GM12878 (cell line): ENCODE measurements at regions not wholly inside any gene's neighbourhood (a gene's known extent, or its start where the extent isn't known, plus 50 kb on each side); places are given as distances from the start of the nearest gene placed in this dataset.

Source experiments
- ATAC-seq: fragments of 200-7000 bp; cut with Tn5 transposase; 3 replicates; pipeline ENCODE4 v1.9.1; 2020; ENCODE audit warnings: mild to moderate bottlenecking, moderate library complexity
- BruUV-seq: library from RNA; stranded (reverse); fragments of 400-500 nt; replicated peaks from 2 replicates; lab custom pipeline; 2021; lab: Mats Ljungman, UMichigan
- CTCF ChIA-PET: fragments of 300-600 bp; sonication (Branson Sonifier 250); formaldehyde crosslinking; extraction: SDS; loops from one replicate; lab custom pipeline; 2021; ENCODE audit warnings: inconsistent platforms; lab: Yijun Ruan, JAX
- POLR2A ChIA-PET: fragments of 350-600 bp; formaldehyde crosslinking; extraction: SDS; loops from one replicate; lab custom pipeline; 2021; ENCODE audit warnings: inconsistent platforms; lab: Charles Lee
- RAD21 ChIA-PET: fragments of 300-600 bp; sonication (Branson Sonifier 250); formaldehyde crosslinking; loops from one replicate; lab custom pipeline; 2023; ENCODE audit warnings: antibody characterized with exemption; ENCODE audit not compliant: unreplicated experiment; lab: Charles Lee
- SMC1A ChIA-PET: fragments of 300-600 bp; sonication (Branson Sonifier 250); formaldehyde crosslinking; loops from one replicate; lab custom pipeline; 2023; ENCODE audit not compliant: unreplicated experiment, uncharacterized antibody; lab: Charles Lee
- DNase-seq: peaks from one replicate; pipeline ENCODE4 v3.0.0-alpha.2; 2011; ENCODE audit warnings: low read depth, low spot score
- FAIRE-seq: peaks from 3 replicates; lab custom pipeline; 2011; peaks lifted over from hg19 to GRCh38; lab: Jason Lieb, UNC
- H2AFZ ChIP-seq: 2 replicates; pipeline ENCODE4 v1.6.0; 2011; ENCODE audit warnings: low read depth, low read length, control low read depth; ENCODE audit not compliant: control insufficient read depth
- H3K27ac ChIP-seq: 2 replicates; pipeline ENCODE4 v1.5.1; 2011; ENCODE audit warnings: control low read depth; ENCODE audit not compliant: control insufficient read depth, insufficient read depth
- H3K27me3 ChIP-seq, 2 experiments: replicated peaks in 1 of 2; 2 replicates each; pipeline versions ENCODE4 v1.6.0 to v1.6.1; 2011; ENCODE audit warnings: low read length in 1 of 2; ENCODE audit not compliant: control insufficient read depth in 2 of 2, insufficient read depth in 2 of 2
- H3K36me3 ChIP-seq, 2 experiments: 2 replicates each; pipeline ENCODE4 v1.5.1; 2011; ENCODE audit warnings: low read length in 1 of 2; ENCODE audit not compliant: control insufficient read depth in 2 of 2, insufficient read depth in 2 of 2
- H3K4me1 ChIP-seq: 2 replicates; pipeline ENCODE4 v1.6.1; 2011; ENCODE audit warnings: mild to moderate bottlenecking, low read length, moderate library complexity, mixed read lengths; ENCODE audit not compliant: control insufficient read depth, insufficient read depth
- H3K4me2 ChIP-seq: 2 replicates; pipeline ENCODE4 v1.6.0; 2011; ENCODE audit warnings: control low read depth; ENCODE audit not compliant: control insufficient read depth, insufficient read depth
- H3K4me3 ChIP-seq: fragments of 200-600 bp; sonication (generic); 2 replicates; pipeline ENCODE4 v1.5.1; 2016
- H3K79me2 ChIP-seq: 2 replicates; pipeline ENCODE4 v1.6.0; 2011; ENCODE audit warnings: low read length; ENCODE audit not compliant: control insufficient read depth, insufficient read depth
- H3K9ac ChIP-seq: 2 replicates; pipeline ENCODE4 v1.8.0; 2011; ENCODE audit warnings: low read length, control low read depth, mixed read lengths; ENCODE audit not compliant: control insufficient read depth, insufficient read depth
- H3K9me3 ChIP-seq: replicated peaks from 3 replicates; pipeline ENCODE4 v1.5.1; 2011; ENCODE audit warnings: mild to moderate bottlenecking, low read length; ENCODE audit not compliant: control insufficient read depth, insufficient read depth
- H4K20me1 ChIP-seq: 2 replicates; pipeline ENCODE4 v1.6.0; 2011; ENCODE audit not compliant: control insufficient read depth, insufficient read depth
- BMI1 ChIP-seq: fragments of 450-650 bp; IDR thresholded peaks from 2 replicates; pipeline ENCODE4 v1.6.1; 2016; ENCODE audit warnings: mild to moderate bottlenecking, moderate library complexity, borderline replicate concordance
- MYC ChIP-seq: IDR thresholded peaks from 2 replicates; pipeline ENCODE4 v1.6.1; 2011; ENCODE audit warnings: mild to moderate bottlenecking, low read length, moderate library complexity, inconsistent platforms; ENCODE audit not compliant: insufficient read depth, insufficient replicate concordance, insufficient read length, severe bottlenecking
- RUNX3 ChIP-seq: IDR thresholded peaks from 2 replicates; pipeline ENCODE4 v1.6.1; 2012; ENCODE audit warnings: low read length, inconsistent platforms
- WRNIP1 ChIP-seq: IDR thresholded peaks from 2 replicates; pipeline ENCODE4 v1.6.1; 2011; ENCODE audit warnings: low read depth, low read length, improper control_type of control experiment, borderline replicate concordance
- WGBS: methylation state at CpG from one replicate; pipeline ENCODE4 v1.1.6; 2016; ENCODE audit warnings: low lambda C conversion rate; ENCODE audit not compliant: insufficient replicate concordance, insufficient coverage; ENCODE audit errors: missing lambda C conversion rate; 5-methylcytosine and 5-hydroxymethylcytosine counted together
- in situ Hi-C: fragments of 300-500 bp; cut with MboI; formaldehyde crosslinking; loops from 9 replicates; pipeline ENCODE4 v1.14.3; 2018; ENCODE audit warnings: mixed read lengths
- intact Hi-C: fragments of 100-400 bp; cut with micrococcal nuclease; formaldehyde crosslinking; loops from one replicate; pipeline ENCODE4 v1.14.2; 2022; ENCODE audit not compliant: unreplicated experiment
- TF ChIP-seq, protein P1 (sequence below): fragments of 450-650 bp; IDR thresholded peaks from 2 replicates; pipeline ENCODE4 v1.6.1; 2017; ENCODE audit warnings: antibody characterized with exemption, mild to moderate bottlenecking, moderate library complexity
- TF ChIP-seq, protein P2 (sequence below): fragments of 450-650 bp; IDR thresholded peaks from 2 replicates; pipeline ENCODE4 v1.6.1; 2018; ENCODE audit warnings: mild to moderate bottlenecking, low read depth, moderate library complexity; ENCODE audit not compliant: partially characterized antibody
- TF ChIP-seq, protein P3 (sequence below): fragments of 450-650 bp; IDR thresholded peaks from 2 replicates; pipeline ENCODE4 v1.6.1; 2017; ENCODE audit warnings: mild to moderate bottlenecking, moderate library complexity
- TF ChIP-seq, protein P4 (sequence below): IDR thresholded peaks from 2 replicates; pipeline ENCODE4 v1.6.1; 2012; ENCODE audit warnings: low read depth, low read length, improper control_type of control experiment
- TF ChIP-seq, protein P5 (sequence below): fragments of 450-650 bp; IDR thresholded peaks from 2 replicates; pipeline ENCODE4 v1.6.1; 2014; ENCODE audit warnings: mild to moderate bottlenecking

DNA sequence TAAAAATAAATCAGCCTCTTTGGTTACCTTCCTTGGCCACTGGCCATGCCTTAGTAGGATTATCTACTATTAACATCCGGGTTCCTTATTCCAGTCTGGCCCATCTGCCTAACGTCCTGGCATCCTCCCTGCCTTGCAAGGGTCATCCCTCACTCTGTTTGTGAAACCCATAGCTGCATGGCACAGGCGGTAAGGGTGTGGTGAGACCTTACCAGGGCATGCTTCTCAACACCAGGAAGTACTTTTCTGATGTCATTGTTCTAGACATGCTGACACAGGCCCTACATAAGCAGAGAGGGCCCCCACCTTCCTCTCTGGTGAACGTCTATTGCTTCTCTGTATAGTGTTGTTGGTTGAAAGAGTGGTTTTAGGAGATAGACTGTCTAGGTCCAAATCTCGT, 296.8 kb upstream of the SPRED2 start:
- ChIA-PET POLR2A (no interaction called here), RAD21 (no interaction called here), SMC1A (no interaction called here), CTCF (no interaction called here)
- Histone ChIP-seq H3K36me3 (no peaks in the 10 kb centered on the region), H3K4me3 (no peak overlapping the region), H3K27ac (no peak overlapping the region), H3K9ac (no peak overlapping the region), H2AFZ (no peak overlapping the region), H4K20me1 (no peaks in the 10 kb centered on the region), H3K4me1 (no peaks in the 10 kb centered on the region), H3K4me2 (no peak overlapping the region), H3K27me3 (peaks cover 0 to 2% of the 10 kb centered on the region in 2 experiments; a peak in 1 of 4 replicates), H3K79me2 (no peaks in the 10 kb centered on the region), H3K9me3 (no peaks in the 10 kb centered on the region)
- in situ Hi-C loops, result no loop called here
- ATAC-seq, result no peak
- no peak for FAIRE-seq
- WGBS, result 22% methylated on average over 5 of the region's 5 CpGs
- TF ChIP-seq, protein P1, sequence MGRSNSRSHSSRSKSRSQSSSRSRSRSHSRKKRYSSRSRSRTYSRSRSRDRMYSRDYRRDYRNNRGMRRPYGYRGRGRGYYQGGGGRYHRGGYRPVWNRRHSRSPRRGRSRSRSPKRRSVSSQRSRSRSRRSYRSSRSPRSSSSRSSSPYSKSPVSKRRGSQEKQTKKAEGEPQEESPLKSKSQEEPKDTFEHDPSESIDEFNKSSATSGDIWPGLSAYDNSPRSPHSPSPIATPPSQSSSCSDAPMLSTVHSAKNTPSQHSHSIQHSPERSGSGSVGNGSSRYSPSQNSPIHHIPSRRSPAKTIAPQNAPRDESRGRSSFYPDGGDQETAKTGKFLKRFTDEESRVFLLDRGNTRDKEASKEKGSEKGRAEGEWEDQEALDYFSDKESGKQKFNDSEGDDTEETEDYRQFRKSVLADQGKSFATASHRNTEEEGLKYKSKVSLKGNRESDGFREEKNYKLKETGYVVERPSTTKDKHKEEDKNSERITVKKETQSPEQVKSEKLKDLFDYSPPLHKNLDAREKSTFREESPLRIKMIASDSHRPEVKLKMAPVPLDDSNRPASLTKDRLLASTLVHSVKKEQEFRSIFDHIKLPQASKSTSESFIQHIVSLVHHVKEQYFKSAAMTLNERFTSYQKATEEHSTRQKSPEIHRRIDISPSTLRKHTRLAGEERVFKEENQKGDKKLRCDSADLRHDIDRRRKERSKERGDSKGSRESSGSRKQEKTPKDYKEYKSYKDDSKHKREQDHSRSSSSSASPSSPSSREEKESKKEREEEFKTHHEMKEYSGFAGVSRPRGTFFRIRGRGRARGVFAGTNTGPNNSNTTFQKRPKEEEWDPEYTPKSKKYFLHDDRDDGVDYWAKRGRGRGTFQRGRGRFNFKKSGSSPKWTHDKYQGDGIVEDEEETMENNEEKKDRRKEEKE, result no peak
- TF ChIP-seq, protein P2, sequence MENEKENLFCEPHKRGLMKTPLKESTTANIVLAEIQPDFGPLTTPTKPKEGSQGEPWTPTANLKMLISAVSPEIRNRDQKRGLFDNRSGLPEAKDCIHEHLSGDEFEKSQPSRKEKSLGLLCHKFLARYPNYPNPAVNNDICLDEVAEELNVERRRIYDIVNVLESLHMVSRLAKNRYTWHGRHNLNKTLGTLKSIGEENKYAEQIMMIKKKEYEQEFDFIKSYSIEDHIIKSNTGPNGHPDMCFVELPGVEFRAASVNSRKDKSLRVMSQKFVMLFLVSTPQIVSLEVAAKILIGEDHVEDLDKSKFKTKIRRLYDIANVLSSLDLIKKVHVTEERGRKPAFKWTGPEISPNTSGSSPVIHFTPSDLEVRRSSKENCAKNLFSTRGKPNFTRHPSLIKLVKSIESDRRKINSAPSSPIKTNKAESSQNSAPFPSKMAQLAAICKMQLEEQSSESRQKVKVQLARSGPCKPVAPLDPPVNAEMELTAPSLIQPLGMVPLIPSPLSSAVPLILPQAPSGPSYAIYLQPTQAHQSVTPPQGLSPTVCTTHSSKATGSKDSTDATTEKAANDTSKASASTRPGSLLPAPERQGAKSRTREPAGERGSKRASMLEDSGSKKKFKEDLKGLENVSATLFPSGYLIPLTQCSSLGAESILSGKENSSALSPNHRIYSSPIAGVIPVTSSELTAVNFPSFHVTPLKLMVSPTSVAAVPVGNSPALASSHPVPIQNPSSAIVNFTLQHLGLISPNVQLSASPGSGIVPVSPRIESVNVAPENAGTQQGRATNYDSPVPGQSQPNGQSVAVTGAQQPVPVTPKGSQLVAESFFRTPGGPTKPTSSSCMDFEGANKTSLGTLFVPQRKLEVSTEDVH, result no peak
- TF ChIP-seq MYC, result no peak
- TF ChIP-seq, protein P3, sequence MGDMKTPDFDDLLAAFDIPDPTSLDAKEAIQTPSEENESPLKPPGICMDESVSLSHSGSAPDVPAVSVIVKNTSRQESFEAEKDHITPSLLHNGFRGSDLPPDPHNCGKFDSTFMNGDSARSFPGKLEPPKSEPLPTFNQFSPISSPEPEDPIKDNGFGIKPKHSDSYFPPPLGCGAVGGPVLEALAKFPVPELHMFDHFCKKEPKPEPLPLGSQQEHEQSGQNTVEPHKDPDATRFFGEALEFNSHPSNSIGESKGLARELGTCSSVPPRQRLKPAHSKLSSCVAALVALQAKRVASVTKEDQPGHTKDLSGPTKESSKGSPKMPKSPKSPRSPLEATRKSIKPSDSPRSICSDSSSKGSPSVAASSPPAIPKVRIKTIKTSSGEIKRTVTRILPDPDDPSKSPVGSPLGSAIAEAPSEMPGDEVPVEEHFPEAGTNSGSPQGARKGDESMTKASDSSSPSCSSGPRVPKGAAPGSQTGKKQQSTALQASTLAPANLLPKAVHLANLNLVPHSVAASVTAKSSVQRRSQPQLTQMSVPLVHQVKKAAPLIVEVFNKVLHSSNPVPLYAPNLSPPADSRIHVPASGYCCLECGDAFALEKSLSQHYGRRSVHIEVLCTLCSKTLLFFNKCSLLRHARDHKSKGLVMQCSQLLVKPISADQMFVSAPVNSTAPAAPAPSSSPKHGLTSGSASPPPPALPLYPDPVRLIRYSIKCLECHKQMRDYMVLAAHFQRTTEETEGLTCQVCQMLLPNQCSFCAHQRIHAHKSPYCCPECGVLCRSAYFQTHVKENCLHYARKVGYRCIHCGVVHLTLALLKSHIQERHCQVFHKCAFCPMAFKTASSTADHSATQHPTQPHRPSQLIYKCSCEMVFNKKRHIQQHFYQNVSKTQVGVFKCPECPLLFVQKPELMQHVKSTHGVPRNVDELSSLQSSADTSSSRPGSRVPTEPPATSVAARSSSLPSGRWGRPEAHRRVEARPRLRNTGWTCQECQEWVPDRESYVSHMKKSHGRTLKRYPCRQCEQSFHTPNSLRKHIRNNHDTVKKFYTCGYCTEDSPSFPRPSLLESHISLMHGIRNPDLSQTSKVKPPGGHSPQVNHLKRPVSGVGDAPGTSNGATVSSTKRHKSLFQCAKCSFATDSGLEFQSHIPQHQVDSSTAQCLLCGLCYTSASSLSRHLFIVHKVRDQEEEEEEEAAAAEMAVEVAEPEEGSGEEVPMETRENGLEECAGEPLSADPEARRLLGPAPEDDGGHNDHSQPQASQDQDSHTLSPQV, result no peak
- TF ChIP-seq, protein P4, sequence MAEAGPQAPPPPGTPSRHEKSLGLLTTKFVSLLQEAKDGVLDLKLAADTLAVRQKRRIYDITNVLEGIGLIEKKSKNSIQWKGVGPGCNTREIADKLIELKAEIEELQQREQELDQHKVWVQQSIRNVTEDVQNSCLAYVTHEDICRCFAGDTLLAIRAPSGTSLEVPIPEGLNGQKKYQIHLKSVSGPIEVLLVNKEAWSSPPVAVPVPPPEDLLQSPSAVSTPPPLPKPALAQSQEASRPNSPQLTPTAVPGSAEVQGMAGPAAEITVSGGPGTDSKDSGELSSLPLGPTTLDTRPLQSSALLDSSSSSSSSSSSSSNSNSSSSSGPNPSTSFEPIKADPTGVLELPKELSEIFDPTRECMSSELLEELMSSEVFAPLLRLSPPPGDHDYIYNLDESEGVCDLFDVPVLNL, result no peak
- TF ChIP-seq RUNX3, result no peak
- no peak for TF ChIP-seq WRNIP1
- no peak for TF ChIP-seq BMI1
- TF ChIP-seq, protein P5, sequence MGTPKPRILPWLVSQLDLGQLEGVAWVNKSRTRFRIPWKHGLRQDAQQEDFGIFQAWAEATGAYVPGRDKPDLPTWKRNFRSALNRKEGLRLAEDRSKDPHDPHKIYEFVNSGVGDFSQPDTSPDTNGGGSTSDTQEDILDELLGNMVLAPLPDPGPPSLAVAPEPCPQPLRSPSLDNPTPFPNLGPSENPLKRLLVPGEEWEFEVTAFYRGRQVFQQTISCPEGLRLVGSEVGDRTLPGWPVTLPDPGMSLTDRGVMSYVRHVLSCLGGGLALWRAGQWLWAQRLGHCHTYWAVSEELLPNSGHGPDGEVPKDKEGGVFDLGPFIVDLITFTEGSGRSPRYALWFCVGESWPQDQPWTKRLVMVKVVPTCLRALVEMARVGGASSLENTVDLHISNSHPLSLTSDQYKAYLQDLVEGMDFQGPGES, result no peak
- BruUV-seq, result no TSS peak
- intact Hi-C loops, result no loop called here
- DNase-seq, result no peak
